Prostate gland (tissue), 2 donors: ENCODE measurements at regions not wholly inside any gene's neighbourhood (a gene's known extent, or its start where the extent isn't known, plus 50 kb on each side); places are given as distances from the start of the nearest gene placed in this dataset.

Experiments
- CTCF ChIP-seq, 4 experiments: fragments of 200-600 bp in 2 of 4; fragments of 450-650 bp in 2 of 4; sonication (generic) in 2 of 4; IDR thresholded peaks; 1 replicate in 3 of 4; 2 replicates in 1 of 4; pipeline ENCODE4 v1.5.1; 2016 to 2019; ENCODE audit warnings: antibody characterized with exemption in 4 of 4, mild to moderate bottlenecking in 2 of 4, moderate library complexity in 2 of 4
- POLR2AphosphoS5 ChIP-seq: sonication (generic); formaldehyde crosslinking; IDR thresholded peaks from one replicate; pipeline ENCODE4 v1.6.1; 2017; ENCODE audit warnings: antibody characterized with exemption

GRCh38 chr12:124143726-124144125 is 151.2 kb upstream of the RFLNA start:
- no peak for TF ChIP-seq CTCF (IDR thresholded peaks at IDR 0.05)
- no peak for TF ChIP-seq POLR2AphosphoS5
